ENCODE measurements at regions not wholly inside any gene's neighbourhood (a gene's known extent, or its start where the extent isn't known, plus 50 kb on each side); places are given as distances from the start of the nearest gene placed in this dataset.

- Histone ChIP-seq H3K27ac (ENCODE audit: low read depth, low read length) (no peak overlapping the region), H3K4me3 (ENCODE audit: low read depth in 1 of 2, low read length in 2 of 2) (no peak overlapping the region), H3K9me3 (ENCODE audit: low read length) (no peaks in the 10 kb centered on the region), H3K4me1 (ENCODE audit: insufficient read depth, low read length) (no peaks in the 10 kb centered on the region), H3K9ac (ENCODE audit: low read length) (no peak overlapping the region), H3K36me3 (ENCODE audit: insufficient read depth, low read length) (no peaks in the 10 kb centered on the region), H3K27me3 (ENCODE audit: control insufficient read depth in 1 of 2, insufficient read depth in 2 of 2, low read length in 2 of 2) (no peaks in the 10 kb centered on the region)
Measured at GRCh38 chr7:94054130-94054529, 50.0 kb upstream of the BET1 start.

- H3K9ac ChIP-seq (ENCODE audit: low read length), result no peak overlapping the region
- no peak overlapping the region for H3K27ac ChIP-seq (ENCODE audit: low read depth, low read length)
- H3K36me3 ChIP-seq (ENCODE audit: insufficient read depth, low read length), result no peaks in the 10 kb centered on the region
- H3K9me3 ChIP-seq (ENCODE audit: low read length), result no peaks in the 10 kb centered on the region
- H3K4me3 ChIP-seq (ENCODE audit: low read depth in 1 of 2, low read length in 2 of 2), result no peak overlapping the region
- H3K4me1 ChIP-seq (ENCODE audit: insufficient read depth, low read length), result no peaks in the 10 kb centered on the region
- H3K27me3 ChIP-seq (ENCODE audit: control insufficient read depth in 1 of 2, insufficient read depth in 2 of 2, low read length in 2 of 2), result no peaks in the 10 kb centered on the region
Measured at GRCh38 chr7:94055963-94056362, 51.8 kb upstream of the BET1 start.

GRCh38 chr7:94056796-94057207 lies 52.6 kb upstream of the BET1 start:
- no peaks in the 10 kb centered on the region for H3K4me1 ChIP-seq (ENCODE audit: insufficient read depth, low read length)
- no peaks in the 10 kb centered on the region for H3K27me3 ChIP-seq (ENCODE audit: control insufficient read depth in 1 of 2, insufficient read depth in 2 of 2, low read length in 2 of 2)
- no peak overlapping the region for H3K4me3 ChIP-seq (ENCODE audit: low read depth in 1 of 2, low read length in 2 of 2)
- H3K36me3 ChIP-seq (ENCODE audit: insufficient read depth, low read length), result no peaks in the 10 kb centered on the region
- no peaks in the 10 kb centered on the region for H3K9me3 ChIP-seq (ENCODE audit: low read length)
- H3K9ac ChIP-seq (ENCODE audit: low read length), result no peak overlapping the region
- no peak overlapping the region for H3K27ac ChIP-seq (ENCODE audit: low read depth, low read length)

GRCh38 chr7:94057955-94058354 lies 53.8 kb upstream of the BET1 start:
- H3K4me1 ChIP-seq (ENCODE audit: insufficient read depth, low read length), result no peaks in the 10 kb centered on the region

GRCh38 chr7:94059746-94060145 lies 55.6 kb upstream of the BET1 start:
- Histone ChIP-seq H3K4me3 (ENCODE audit: low read depth in 1 of 2, low read length in 2 of 2) (no peak overlapping the region), H3K4me1 (ENCODE audit: insufficient read depth, low read length) (no peaks in the 10 kb centered on the region), H3K27me3 (ENCODE audit: control insufficient read depth in 1 of 2, insufficient read depth in 2 of 2, low read length in 2 of 2) (no peaks in the 10 kb centered on the region), H3K27ac (ENCODE audit: low read depth, low read length) (no peak overlapping the region), H3K9me3 (ENCODE audit: low read length) (no peaks in the 10 kb centered on the region), H3K36me3 (ENCODE audit: insufficient read depth, low read length) (no peaks in the 10 kb centered on the region), H3K9ac (ENCODE audit: low read length) (no peak overlapping the region)

More at GRCh38 chr7:94057955-94058354, 53.8 kb upstream of the BET1 start:
- no peaks in the 10 kb centered on the region for H3K36me3 ChIP-seq (ENCODE audit: insufficient read depth, low read length)
- H3K9ac ChIP-seq (ENCODE audit: low read length), result no peak overlapping the region
- no peaks in the 10 kb centered on the region for H3K9me3 ChIP-seq (ENCODE audit: low read length)
- no peak overlapping the region for H3K27ac ChIP-seq (ENCODE audit: low read depth, low read length)
- H3K27me3 ChIP-seq (ENCODE audit: control insufficient read depth in 1 of 2, insufficient read depth in 2 of 2, low read length in 2 of 2), result no peaks in the 10 kb centered on the region
- no peak overlapping the region for H3K4me3 ChIP-seq (ENCODE audit: low read depth in 1 of 2, low read length in 2 of 2)

- Histone ChIP-seq H3K4me3 (ENCODE audit: low read depth in 1 of 2, low read length in 2 of 2) (no peak overlapping the region), H3K9ac (ENCODE audit: low read length) (no peak overlapping the region), H3K27me3 (ENCODE audit: control insufficient read depth in 1 of 2, insufficient read depth in 2 of 2, low read length in 2 of 2) (no peaks in the 10 kb centered on the region), H3K9me3 (ENCODE audit: low read length) (no peaks in the 10 kb centered on the region), H3K27ac (ENCODE audit: low read depth, low read length) (no peak overlapping the region), H3K4me1 (ENCODE audit: insufficient read depth, low read length) (no peaks in the 10 kb centered on the region), H3K36me3 (ENCODE audit: insufficient read depth, low read length) (no peaks in the 10 kb centered on the region)
Measured at GRCh38 chr7:94060752-94061151, 56.6 kb upstream of the BET1 start.

GRCh38 chr7:94061326-94061725 lies 57.2 kb upstream of the BET1 start:
- Histone ChIP-seq H3K9me3 (ENCODE audit: low read length) (no peaks in the 10 kb centered on the region), H3K27me3 (ENCODE audit: control insufficient read depth in 1 of 2, insufficient read depth in 2 of 2, low read length in 2 of 2) (no peaks in the 10 kb centered on the region)

GRCh38 chr7:94062372-94062771 lies 58.2 kb upstream of the BET1 start:
- Histone ChIP-seq H3K36me3 (ENCODE audit: insufficient read depth, low read length) (no peaks in the 10 kb centered on the region), H3K27me3 (ENCODE audit: control insufficient read depth in 1 of 2, insufficient read depth in 2 of 2, low read length in 2 of 2) (no peaks in the 10 kb centered on the region), H3K9ac (ENCODE audit: low read length) (no peak overlapping the region), H3K4me3 (ENCODE audit: low read depth in 1 of 2, low read length in 2 of 2) (no peak overlapping the region), H3K27ac (ENCODE audit: low read depth, low read length) (no peak overlapping the region), H3K9me3 (ENCODE audit: low read length) (no peaks in the 10 kb centered on the region), H3K4me1 (ENCODE audit: insufficient read depth, low read length) (no peaks in the 10 kb centered on the region)

More at GRCh38 chr7:94061326-94061725, 57.2 kb upstream of the BET1 start:
- Histone ChIP-seq H3K36me3 (ENCODE audit: insufficient read depth, low read length) (no peaks in the 10 kb centered on the region), H3K27ac (ENCODE audit: low read depth, low read length) (no peak overlapping the region), H3K4me1 (ENCODE audit: insufficient read depth, low read length) (no peaks in the 10 kb centered on the region), H3K4me3 (ENCODE audit: low read depth in 1 of 2, low read length in 2 of 2) (no peak overlapping the region), H3K9ac (ENCODE audit: low read length) (no peak overlapping the region)

- no peaks in the 10 kb centered on the region for H3K9me3 ChIP-seq (ENCODE audit: low read length)
Measured at GRCh38 chr7:94064541-94065191, 60.5 kb upstream of the BET1 start.

GRCh38 chr7:94067047-94067446 lies 62.9 kb upstream of the BET1 start:
- Histone ChIP-seq H3K36me3 (ENCODE audit: insufficient read depth, low read length) (no peaks in the 10 kb centered on the region), H3K4me1 (ENCODE audit: insufficient read depth, low read length) (no peaks in the 10 kb centered on the region), H3K9me3 (ENCODE audit: low read length) (no peaks in the 10 kb centered on the region), H3K27ac (ENCODE audit: low read depth, low read length) (no peak overlapping the region), H3K27me3 (ENCODE audit: control insufficient read depth in 1 of 2, insufficient read depth in 2 of 2, low read length in 2 of 2) (no peaks in the 10 kb centered on the region), H3K4me3 (ENCODE audit: low read depth in 1 of 2, low read length in 2 of 2) (no peak overlapping the region), H3K9ac (ENCODE audit: low read length) (no peak overlapping the region)

More at GRCh38 chr7:94064541-94065191, 60.5 kb upstream of the BET1 start:
- H3K9ac ChIP-seq (ENCODE audit: low read length), result no peak overlapping the region
- H3K27me3 ChIP-seq (ENCODE audit: control insufficient read depth in 1 of 2, insufficient read depth in 2 of 2, low read length in 2 of 2), result no peaks in the 10 kb centered on the region
- no peaks in the 10 kb centered on the region for H3K4me1 ChIP-seq (ENCODE audit: insufficient read depth, low read length)
- H3K27ac ChIP-seq (ENCODE audit: low read depth, low read length), result no peak overlapping the region
- H3K4me3 ChIP-seq (ENCODE audit: low read depth in 1 of 2, low read length in 2 of 2), result no peak overlapping the region
- H3K36me3 ChIP-seq (ENCODE audit: insufficient read depth, low read length), result no peaks in the 10 kb centered on the region

- Histone ChIP-seq H3K9me3 (ENCODE audit: low read length) (no peaks in the 10 kb centered on the region), H3K9ac (ENCODE audit: low read length) (no peak overlapping the region), H3K27ac (ENCODE audit: low read depth, low read length) (no peak overlapping the region)
Measured at GRCh38 chr7:94067506-94067905, 63.4 kb upstream of the BET1 start.

GRCh38 chr7:94069162-94069739 lies 65.1 kb upstream of the BET1 start:
- no peak overlapping the region for H3K4me3 ChIP-seq (ENCODE audit: low read depth in 1 of 2, low read length in 2 of 2)
- no peaks in the 10 kb centered on the region for H3K27me3 ChIP-seq (ENCODE audit: control insufficient read depth in 1 of 2, insufficient read depth in 2 of 2, low read length in 2 of 2)
- H3K36me3 ChIP-seq (ENCODE audit: insufficient read depth, low read length), result no peaks in the 10 kb centered on the region
- no peaks in the 10 kb centered on the region for H3K9me3 ChIP-seq (ENCODE audit: low read length)
- no peak overlapping the region for H3K9ac ChIP-seq (ENCODE audit: low read length)
- no peaks in the 10 kb centered on the region for H3K4me1 ChIP-seq (ENCODE audit: insufficient read depth, low read length)
- H3K27ac ChIP-seq (ENCODE audit: low read depth, low read length), result no peak overlapping the region

More at GRCh38 chr7:94067506-94067905, 63.4 kb upstream of the BET1 start:
- Histone ChIP-seq H3K36me3 (ENCODE audit: insufficient read depth, low read length) (no peaks in the 10 kb centered on the region), H3K27me3 (ENCODE audit: control insufficient read depth in 1 of 2, insufficient read depth in 2 of 2, low read length in 2 of 2) (no peaks in the 10 kb centered on the region), H3K4me1 (ENCODE audit: insufficient read depth, low read length) (no peaks in the 10 kb centered on the region), H3K4me3 (ENCODE audit: low read depth in 1 of 2, low read length in 2 of 2) (no peak overlapping the region)
